ENCODE measurements at regions not wholly inside any gene's neighbourhood (a gene's known extent, or its start where the extent isn't known, plus 50 kb on each side); places are given as distances from the start of the nearest gene placed in this dataset.

- TF ChIP-seq SP1 (IDR thresholded peaks at IDR 0.05) (no peak), FOXA2 (IDR thresholded peaks at IDR 0.05) (no peak), JUND (IDR thresholded peaks at IDR 0.05) (no peak), HNF4G (IDR thresholded peaks at IDR 0.05) (no peak), TAF1 (conservative IDR thresholded peaks at IDR 0.05) (no peak), EGR1 (IDR thresholded peaks at IDR 0.05; ENCODE audit: low read depth in 2 of 2) (no peak), YY1 (IDR thresholded peaks at IDR 0.05) (no peak), NR2F2 (IDR thresholded peaks at IDR 0.05) (no peak), HNF4A (conservative IDR thresholded peaks at IDR 0.05) (no peak), GABPA (IDR thresholded peaks at IDR 0.05 in 1 of 2, conservative IDR thresholded peaks at IDR 0.05 in 1 of 2) (no peak), RAD21 (IDR thresholded peaks at IDR 0.05) (no peak), REST (IDR thresholded peaks at IDR 0.05) (no peak), RXRA (IDR thresholded peaks at IDR 0.05) (no peak)
- TF ChIP-seq, protein P1, sequence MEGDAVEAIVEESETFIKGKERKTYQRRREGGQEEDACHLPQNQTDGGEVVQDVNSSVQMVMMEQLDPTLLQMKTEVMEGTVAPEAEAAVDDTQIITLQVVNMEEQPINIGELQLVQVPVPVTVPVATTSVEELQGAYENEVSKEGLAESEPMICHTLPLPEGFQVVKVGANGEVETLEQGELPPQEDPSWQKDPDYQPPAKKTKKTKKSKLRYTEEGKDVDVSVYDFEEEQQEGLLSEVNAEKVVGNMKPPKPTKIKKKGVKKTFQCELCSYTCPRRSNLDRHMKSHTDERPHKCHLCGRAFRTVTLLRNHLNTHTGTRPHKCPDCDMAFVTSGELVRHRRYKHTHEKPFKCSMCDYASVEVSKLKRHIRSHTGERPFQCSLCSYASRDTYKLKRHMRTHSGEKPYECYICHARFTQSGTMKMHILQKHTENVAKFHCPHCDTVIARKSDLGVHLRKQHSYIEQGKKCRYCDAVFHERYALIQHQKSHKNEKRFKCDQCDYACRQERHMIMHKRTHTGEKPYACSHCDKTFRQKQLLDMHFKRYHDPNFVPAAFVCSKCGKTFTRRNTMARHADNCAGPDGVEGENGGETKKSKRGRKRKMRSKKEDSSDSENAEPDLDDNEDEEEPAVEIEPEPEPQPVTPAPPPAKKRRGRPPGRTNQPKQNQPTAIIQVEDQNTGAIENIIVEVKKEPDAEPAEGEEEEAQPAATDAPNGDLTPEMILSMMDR (IDR thresholded peaks at IDR 0.05; ENCODE audit: low read depth, low read length, missing input control) = no peak
- TF ChIP-seq, protein P2, sequence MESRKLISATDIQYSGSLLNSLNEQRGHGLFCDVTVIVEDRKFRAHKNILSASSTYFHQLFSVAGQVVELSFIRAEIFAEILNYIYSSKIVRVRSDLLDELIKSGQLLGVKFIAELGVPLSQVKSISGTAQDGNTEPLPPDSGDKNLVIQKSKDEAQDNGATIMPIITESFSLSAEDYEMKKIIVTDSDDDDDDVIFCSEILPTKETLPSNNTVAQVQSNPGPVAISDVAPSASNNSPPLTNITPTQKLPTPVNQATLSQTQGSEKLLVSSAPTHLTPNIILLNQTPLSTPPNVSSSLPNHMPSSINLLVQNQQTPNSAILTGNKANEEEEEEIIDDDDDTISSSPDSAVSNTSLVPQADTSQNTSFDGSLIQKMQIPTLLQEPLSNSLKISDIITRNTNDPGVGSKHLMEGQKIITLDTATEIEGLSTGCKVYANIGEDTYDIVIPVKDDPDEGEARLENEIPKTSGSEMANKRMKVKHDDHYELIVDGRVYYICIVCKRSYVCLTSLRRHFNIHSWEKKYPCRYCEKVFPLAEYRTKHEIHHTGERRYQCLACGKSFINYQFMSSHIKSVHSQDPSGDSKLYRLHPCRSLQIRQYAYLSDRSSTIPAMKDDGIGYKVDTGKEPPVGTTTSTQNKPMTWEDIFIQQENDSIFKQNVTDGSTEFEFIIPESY (IDR thresholded peaks at IDR 0.05) = no peak
- TF ChIP-seq, protein P3, sequence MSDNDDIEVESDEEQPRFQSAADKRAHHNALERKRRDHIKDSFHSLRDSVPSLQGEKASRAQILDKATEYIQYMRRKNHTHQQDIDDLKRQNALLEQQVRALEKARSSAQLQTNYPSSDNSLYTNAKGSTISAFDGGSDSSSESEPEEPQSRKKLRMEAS (IDR thresholded peaks at IDR 0.05) = no peak
- TF ChIP-seq, protein P4, sequence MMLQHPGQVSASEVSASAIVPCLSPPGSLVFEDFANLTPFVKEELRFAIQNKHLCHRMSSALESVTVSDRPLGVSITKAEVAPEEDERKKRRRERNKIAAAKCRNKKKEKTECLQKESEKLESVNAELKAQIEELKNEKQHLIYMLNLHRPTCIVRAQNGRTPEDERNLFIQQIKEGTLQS (IDR thresholded peaks at IDR 0.05) = no peak
- Histone ChIP-seq H3K4me1 (ENCODE audit: control insufficient read depth in 4 of 4, insufficient read depth in 4 of 4, low read length in 3 of 4) (no peaks in the 10 kb centered on the region), H3K4me3 (ENCODE audit: low read depth in 1 of 3, low read length in 3 of 3) (no peak overlapping the region), H3K9ac (ENCODE audit: low read depth in 1 of 2, low read length in 2 of 2) (no peak overlapping the region), H3K9me3 (ENCODE audit: control insufficient read depth in 4 of 4, low read length in 3 of 4) (no peaks in the 10 kb centered on the region), H3K27me3 (ENCODE audit: control insufficient read depth in 4 of 4, insufficient read depth in 4 of 4, low read length in 3 of 4) (no peaks in the 10 kb centered on the region), H3K27ac (ENCODE audit: low read depth in 1 of 2, low read length in 2 of 2) (no peak overlapping the region), H3K36me3 (ENCODE audit: control insufficient read depth in 4 of 4, insufficient read depth in 3 of 4, low read depth in 1 of 4, low read length in 3 of 4) (no peaks in the 10 kb centered on the region)
- DNase-seq (ENCODE audit: low spot score) = no peak
- WGBS = 87% methylated on average over 1 of the region's 1 CpG
Measured at GRCh38 chr2:47238638-47239037, 62.3 kb upstream of the CALM2 start.
